ENCODE measurements at regions not wholly inside any gene's neighbourhood (a gene's known extent, or its start where the extent isn't known, plus 50 kb on each side); places are given as distances from the start of the nearest gene placed in this dataset.

DNA sequence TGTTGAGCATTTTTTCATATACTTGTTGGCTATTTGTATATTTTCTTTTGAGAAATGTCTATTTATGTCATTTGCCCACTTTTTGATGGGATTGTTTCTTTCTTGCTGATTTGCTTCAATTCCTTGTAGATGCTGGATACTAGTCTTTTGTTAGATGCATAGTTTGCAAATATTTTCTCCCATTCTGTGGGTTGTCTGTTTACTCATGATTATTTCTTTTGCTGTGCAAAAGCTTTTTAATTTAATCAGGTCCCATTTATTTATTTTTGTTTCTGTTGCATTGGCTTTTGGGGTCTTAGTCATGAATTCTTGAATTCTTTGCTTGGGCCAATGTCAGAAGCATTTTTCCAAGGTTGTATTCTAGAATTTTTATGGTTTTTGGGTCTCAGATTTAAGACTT lies 251.7 kb downstream of the WNT5A start:
- TF ChIP-seq FOXK2 (IDR thresholded peaks at IDR 0.05) (no peak), NRF1 (conservative IDR thresholded peaks at IDR 0.05; ENCODE audit: low read depth, low read length) (no peak), IRF4 (IDR thresholded peaks at IDR 0.05; ENCODE audit: low read depth, low read length) (no peak), POLR2A (IDR thresholded peaks at IDR 0.05; ENCODE audit: low read depth, low read length) (no peak), NFYB (IDR thresholded peaks at IDR 0.05; ENCODE audit: insufficient read depth, low read depth, low read length) (no peak), STAT3 (IDR thresholded peaks at IDR 0.05; ENCODE audit: low read depth, low read length) (no peak), STAT1 (conservative IDR thresholded peaks at IDR 0.05) (no peak), POLR2AphosphoS5 (IDR thresholded peaks at IDR 0.05; ENCODE audit: low read length) (no peak)
- TF ChIP-seq, protein P1, sequence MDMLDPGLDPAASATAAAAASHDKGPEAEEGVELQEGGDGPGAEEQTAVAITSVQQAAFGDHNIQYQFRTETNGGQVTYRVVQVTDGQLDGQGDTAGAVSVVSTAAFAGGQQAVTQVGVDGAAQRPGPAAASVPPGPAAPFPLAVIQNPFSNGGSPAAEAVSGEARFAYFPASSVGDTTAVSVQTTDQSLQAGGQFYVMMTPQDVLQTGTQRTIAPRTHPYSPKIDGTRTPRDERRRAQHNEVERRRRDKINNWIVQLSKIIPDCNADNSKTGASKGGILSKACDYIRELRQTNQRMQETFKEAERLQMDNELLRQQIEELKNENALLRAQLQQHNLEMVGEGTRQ (IDR thresholded peaks at IDR 0.05; ENCODE audit: borderline replicate concordance, low read depth, low read length) = no peak
- TF ChIP-seq, protein P2, sequence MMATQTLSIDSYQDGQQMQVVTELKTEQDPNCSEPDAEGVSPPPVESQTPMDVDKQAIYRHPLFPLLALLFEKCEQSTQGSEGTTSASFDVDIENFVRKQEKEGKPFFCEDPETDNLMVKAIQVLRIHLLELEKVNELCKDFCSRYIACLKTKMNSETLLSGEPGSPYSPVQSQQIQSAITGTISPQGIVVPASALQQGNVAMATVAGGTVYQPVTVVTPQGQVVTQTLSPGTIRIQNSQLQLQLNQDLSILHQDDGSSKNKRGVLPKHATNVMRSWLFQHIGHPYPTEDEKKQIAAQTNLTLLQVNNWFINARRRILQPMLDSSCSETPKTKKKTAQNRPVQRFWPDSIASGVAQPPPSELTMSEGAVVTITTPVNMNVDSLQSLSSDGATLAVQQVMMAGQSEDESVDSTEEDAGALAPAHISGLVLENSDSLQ (IDR thresholded peaks at IDR 0.05) = no peak
- TF ChIP-seq, protein P3, sequence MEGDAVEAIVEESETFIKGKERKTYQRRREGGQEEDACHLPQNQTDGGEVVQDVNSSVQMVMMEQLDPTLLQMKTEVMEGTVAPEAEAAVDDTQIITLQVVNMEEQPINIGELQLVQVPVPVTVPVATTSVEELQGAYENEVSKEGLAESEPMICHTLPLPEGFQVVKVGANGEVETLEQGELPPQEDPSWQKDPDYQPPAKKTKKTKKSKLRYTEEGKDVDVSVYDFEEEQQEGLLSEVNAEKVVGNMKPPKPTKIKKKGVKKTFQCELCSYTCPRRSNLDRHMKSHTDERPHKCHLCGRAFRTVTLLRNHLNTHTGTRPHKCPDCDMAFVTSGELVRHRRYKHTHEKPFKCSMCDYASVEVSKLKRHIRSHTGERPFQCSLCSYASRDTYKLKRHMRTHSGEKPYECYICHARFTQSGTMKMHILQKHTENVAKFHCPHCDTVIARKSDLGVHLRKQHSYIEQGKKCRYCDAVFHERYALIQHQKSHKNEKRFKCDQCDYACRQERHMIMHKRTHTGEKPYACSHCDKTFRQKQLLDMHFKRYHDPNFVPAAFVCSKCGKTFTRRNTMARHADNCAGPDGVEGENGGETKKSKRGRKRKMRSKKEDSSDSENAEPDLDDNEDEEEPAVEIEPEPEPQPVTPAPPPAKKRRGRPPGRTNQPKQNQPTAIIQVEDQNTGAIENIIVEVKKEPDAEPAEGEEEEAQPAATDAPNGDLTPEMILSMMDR (IDR thresholded peaks at IDR 0.05 in 2 of 3, conservative IDR thresholded peaks at IDR 0.05 in 1 of 3; ENCODE audit: control insufficient read depth in 2 of 3, extremely low read depth in 1 of 3, insufficient read depth in 1 of 3, low read depth in 3 of 3, low read length in 3 of 3) = no peak
- TF ChIP-seq, protein P4, sequence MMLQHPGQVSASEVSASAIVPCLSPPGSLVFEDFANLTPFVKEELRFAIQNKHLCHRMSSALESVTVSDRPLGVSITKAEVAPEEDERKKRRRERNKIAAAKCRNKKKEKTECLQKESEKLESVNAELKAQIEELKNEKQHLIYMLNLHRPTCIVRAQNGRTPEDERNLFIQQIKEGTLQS (IDR thresholded peaks at IDR 0.05; ENCODE audit: borderline replicate concordance, extremely low read depth, low read depth, low read length) = no peak

All from GM12878 (cell line).